HCT116 (cell line): ENCODE measurements at regions not wholly inside any gene's neighbourhood (a gene's known extent, or its start where the extent isn't known, plus 50 kb on each side); places are given as distances from the start of the nearest gene placed in this dataset.

Experiments used
- ATAC-seq: fragments of 200-7000 bp; cut with Tn5 transposase; 2 replicates; pipeline ENCODE4 v1.9.1; 2020; ENCODE audit warnings: mild to moderate bottlenecking, moderate library complexity
- BruUV-seq: library from RNA; stranded (reverse); fragments of 400-500 nt; replicated peaks from 2 replicates; lab custom pipeline; 2021; lab: Mats Ljungman, UMichigan
- CTCF ChIA-PET: fragments of 300-600 bp; sonication (Branson Sonifier 250); formaldehyde crosslinking; loops from one replicate; lab custom pipeline; 2021; ENCODE audit warnings: antibody characterized with exemption; lab: Charles Lee
- POLR2A ChIA-PET: fragments of 300-600, 350-600 bp; sonication (Branson Sonifier 250); formaldehyde crosslinking; loops from one replicate; lab custom pipeline; 2021; ENCODE audit warnings: antibody characterized with exemption; lab: Charles Lee
- RAD21 ChIA-PET, 2 experiments: fragments of 300-600 bp; sonication (Branson Sonifier 250); formaldehyde crosslinking; loops; one replicate each; lab custom pipeline; 2023; ENCODE audit warnings: low total read pairs in 2 of 2; ENCODE audit not compliant: uncharacterized antibody in 2 of 2, unreplicated experiment in 2 of 2, low non-redundant PET in 1 of 2; lab: Charles Lee
- DNase-seq: peaks from one replicate; pipeline ENCODE4 v3.0.0-alpha.2; 2010; ENCODE audit warnings: low read depth, low spot score
- H2AFZ ChIP-seq: fragments of 200-600 bp; shearing (Covaris generic), sonication (generic); 2 replicates; pipeline ENCODE4 v1.6.1; 2017; ENCODE audit warnings: low read depth, mixed run types, mixed read lengths, antibody characterized with exemption, low read length; ENCODE audit not compliant: poor library complexity, severe bottlenecking
- H3K27ac ChIP-seq: 2 replicates; pipeline ENCODE4 v1.5.1; 2012; ENCODE audit warnings: low read depth, low read length
- H3K27me3 ChIP-seq: fragments of 200-600 bp; sonication (generic); 2 replicates; pipeline ENCODE4 v1.6.1; 2016; ENCODE audit warnings: mixed run types, low read length, mixed read lengths; ENCODE audit not compliant: insufficient read depth
- H3K36me3 ChIP-seq, 2 experiments: fragments of 200-500 bp in 1 of 2; fragments of 200-600 bp in 1 of 2; sonication (Bioruptor generic) in 1 of 2; sonication (generic) in 1 of 2; 2 replicates each; pipeline versions ENCODE4 v1.5.1 to v1.6.1; 2014 to 2016; ENCODE audit warnings: low read length in 2 of 2, inconsistent platforms in 1 of 2, mixed read lengths in 1 of 2, mixed run types in 1 of 2; ENCODE audit not compliant: insufficient read depth in 2 of 2, control insufficient read depth in 1 of 2
- H3K4me1 ChIP-seq, 2 experiments: fragments of 200-600 bp in 1 of 2; sonication (generic) in 1 of 2; 2 replicates each; pipeline versions ENCODE4 v1.5.1 to v1.6.1; 2012 to 2017; ENCODE audit warnings: low read length in 2 of 2, inconsistent platforms in 1 of 2, mild to moderate bottlenecking in 1 of 2, mixed read lengths in 1 of 2, mixed run types in 1 of 2, moderate library complexity in 1 of 2; ENCODE audit not compliant: insufficient read depth in 2 of 2, control insufficient read depth in 1 of 2
- H3K4me2 ChIP-seq: fragments of 200-600 bp; sonication (generic); 2 replicates; pipeline ENCODE4 v1.6.1; 2017; ENCODE audit warnings: mixed run types, low read length, mixed read lengths
- H3K4me3 ChIP-seq, 2 experiments: fragments of 200-600 bp in 1 of 2; sonication (generic) in 1 of 2; replicated peaks in 1 of 2; 2 replicates each; pipeline ENCODE4 v1.5.1; 2011 to 2016; ENCODE audit warnings: low read length in 2 of 2, control low read depth in 1 of 2, low read depth in 1 of 2, mild to moderate bottlenecking in 1 of 2, mixed read lengths in 1 of 2, mixed run types in 1 of 2
- H3K79me2 ChIP-seq: fragments of 200-600 bp; sonication (generic); 2 replicates; pipeline ENCODE4 v1.6.1; 2017; ENCODE audit warnings: mild to moderate bottlenecking, mixed run types, low read length, moderate library complexity, mixed read lengths; ENCODE audit not compliant: insufficient read depth
- H3K9ac ChIP-seq: fragments of 200-600 bp; sonication (generic); 2 replicates; pipeline ENCODE4 v1.6.1; 2016; ENCODE audit warnings: low read length, mixed read lengths
- H3K9me2 ChIP-seq: fragments of 200-600 bp; sonication (generic), shearing (Covaris generic); 2 replicates; pipeline ENCODE4 v1.6.1; 2017; ENCODE audit warnings: mixed run types, mild to moderate bottlenecking, moderate library complexity; ENCODE audit not compliant: insufficient read depth
- H3K9me3 ChIP-seq, 2 experiments: fragments of 200-500 bp in 1 of 2; fragments of 200-600 bp in 1 of 2; sonication (Bioruptor generic) in 1 of 2; sonication (generic) in 1 of 2; 2 replicates each; pipeline ENCODE4 v1.6.1; 2014 to 2017; ENCODE audit warnings: low read length in 2 of 2, mixed read lengths in 2 of 2, inconsistent platforms in 1 of 2, low read depth in 1 of 2, mild to moderate bottlenecking in 1 of 2, mixed run types in 1 of 2, moderate library complexity in 1 of 2; ENCODE audit not compliant: control insufficient read depth in 1 of 2, insufficient read depth in 1 of 2
- H4K20me1 ChIP-seq: fragments of 200-600 bp; sonication (generic), shearing (Covaris generic); 2 replicates; pipeline ENCODE4 v1.6.1; 2017; ENCODE audit warnings: mixed run types, mild to moderate bottlenecking, moderate library complexity; ENCODE audit not compliant: insufficient read depth
- ATF3 ChIP-seq: IDR thresholded peaks from 2 replicates; pipeline ENCODE4 v1.6.1; 2012
- CBX3 ChIP-seq: IDR thresholded peaks from 2 replicates; pipeline ENCODE4 v1.6.1; 2012; ENCODE audit warnings: low read depth
- EGR1 ChIP-seq: IDR thresholded peaks from 2 replicates; pipeline ENCODE4 v1.6.1; 2012; ENCODE audit warnings: low read depth
- FOSL1 ChIP-seq: IDR thresholded peaks from 2 replicates; pipeline ENCODE4 v1.6.1; 2012; ENCODE audit warnings: low read depth
- JUND ChIP-seq: IDR thresholded peaks from 2 replicates; pipeline ENCODE4 v1.6.1; 2012
- MAX ChIP-seq: IDR thresholded peaks from 2 replicates; pipeline ENCODE4 v1.6.1; 2012
- YY1 ChIP-seq: IDR thresholded peaks from 2 replicates; pipeline ENCODE4 v1.6.1; 2011; ENCODE audit warnings: low read length, low read depth, moderate library complexity, mild to moderate bottlenecking; ENCODE audit not compliant: insufficient replicate concordance; ENCODE audit errors: extremely low read depth
- ZNF274 ChIP-seq: fragments of 200-500 bp; sonication (Bioruptor generic); IDR thresholded peaks from 2 replicates; pipeline ENCODE4 v1.6.1; 2014; ENCODE audit warnings: mild to moderate bottlenecking, low read depth, low read length, inconsistent platforms
- intact Hi-C: fragments of 100-400 bp; cut with micrococcal nuclease; formaldehyde crosslinking; loops from 2 replicates; pipeline ENCODE4 v1.10.0; 2022

GRCh38 chr14:63793376-63793775 lies 59.4 kb upstream of the SYNE2 start:
- no TSS peak for BruUV-seq
- no peak for TF ChIP-seq JUND
- TF ChIP-seq ATF3 = no peak
- no peak for TF ChIP-seq EGR1
- no peak for TF ChIP-seq YY1
- no peak for TF ChIP-seq CBX3
- TF ChIP-seq ZNF274 = no peak
- TF ChIP-seq FOSL1 = no peak

GRCh38 chr14:63795532-63795931 lies 57.3 kb upstream of the SYNE2 start:
- Histone ChIP-seq H3K9ac (no peak overlapping the region), H3K27ac (no peak overlapping the region), H3K9me2 (no peaks in the 10 kb centered on the region), H3K36me3 (no peaks in the 10 kb centered on the region), H3K9me3 (no peaks in the 10 kb centered on the region), H4K20me1 (no peaks in the 10 kb centered on the region), H3K4me3 (no peak overlapping the region), H3K79me2 (no peaks in the 10 kb centered on the region), H3K4me1 (peaks cover 0 to 6% of the 10 kb centered on the region in 2 experiments; a peak in 2 of 4 replicates), H2AFZ (no peak overlapping the region), H3K27me3 (no peaks in the 10 kb centered on the region), H3K4me2 (no peak overlapping the region)
- POLR2A ChIA-PET = no interaction called here
- ATAC-seq (no peak), DNase-seq (no peak)
- no TSS peak for BruUV-seq
- CTCF ChIA-PET = no interaction called here
- RAD21 ChIA-PET = no interaction called here
- no peak for TF ChIP-seq YY1
- no peak for TF ChIP-seq MAX
- no peak for TF ChIP-seq ATF3
- intact Hi-C loops = no loop called here

More at GRCh38 chr14:63793376-63793775, 59.4 kb upstream of the SYNE2 start:
- Histone ChIP-seq H3K27me3 (no peaks in the 10 kb centered on the region), H3K27ac (no peak overlapping the region), H3K36me3 (no peaks in the 10 kb centered on the region), H3K4me3 (no peak overlapping the region), H3K9ac (no peak overlapping the region), H4K20me1 (no peaks in the 10 kb centered on the region), H3K79me2 (no peaks in the 10 kb centered on the region), H3K4me1 (no peaks in the 10 kb centered on the region), H3K9me3 (no peaks in the 10 kb centered on the region), H2AFZ (no peak overlapping the region), H3K9me2 (no peaks in the 10 kb centered on the region), H3K4me2 (no peak overlapping the region)
- DNase-seq (no peak), ATAC-seq (no peak)
- ChIA-PET POLR2A (no interaction called here), CTCF (interaction anchor here (1.0 kb wide), 1 partner anchor 23 kb away, joined by 3 read pairs; no protein-coding TSS in a partner anchor), RAD21 (no interaction called here)
- intact Hi-C loops = no loop called here
